ENCODE measurements at regions not wholly inside any gene's neighbourhood (a gene's known extent, or its start where the extent isn't known, plus 50 kb on each side); places are given as distances from the start of the nearest gene placed in this dataset.

GRCh38 chr16:64579712-64580111 is 542.2 kb downstream of the CDH11 start:
- Histone ChIP-seq H3K9me3 (no peaks in the 10 kb centered on the region), H3K27ac (no peak overlapping the region), H3K4me1 (no peaks in the 10 kb centered on the region), H3K36me3 (no peaks in the 10 kb centered on the region), H3K27me3 (no peaks in the 10 kb centered on the region), H3K4me3 (no peak overlapping the region)
- no peak for DNase-seq
- TF ChIP-seq POLR2A (IDR thresholded peaks at IDR 0.05) (no peak), CTCF (IDR thresholded peaks at IDR 0.05) (no peak)

DNA sequence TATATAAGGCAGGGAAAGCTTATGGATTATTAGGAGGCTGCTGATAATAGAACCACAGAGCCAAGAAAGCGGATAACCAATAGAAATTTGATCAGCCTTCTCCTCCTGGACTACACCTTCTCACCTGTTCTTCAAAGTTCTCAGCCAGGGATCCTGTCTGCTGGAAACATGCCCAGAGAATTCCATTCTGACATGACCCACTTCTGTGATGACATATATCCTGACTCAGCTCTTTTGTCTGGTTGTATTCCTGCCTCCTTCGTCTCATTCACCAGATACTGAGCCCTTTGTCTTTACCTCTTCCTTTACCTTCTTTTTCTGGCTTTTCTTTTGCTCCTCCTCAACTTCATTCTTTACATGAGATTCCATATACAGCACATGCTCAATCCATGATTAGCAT is 576.1 kb downstream of the CDH11 start:
- no peaks in the 10 kb centered on the region for H3K9me3 ChIP-seq
- no peaks in the 10 kb centered on the region for H3K36me3 ChIP-seq
- no peaks in the 10 kb centered on the region for H3K27me3 ChIP-seq
- H3K4me3 ChIP-seq: no peak overlapping the region
- TF ChIP-seq CTCF (IDR thresholded peaks at IDR 0.05): no peak
- H3K4me1 ChIP-seq: no peaks in the 10 kb centered on the region
- DNase-seq: no peak
- H3K27ac ChIP-seq: no peak overlapping the region

- Histone ChIP-seq H3K4me3 (no peak overlapping the region), H3K27ac (no peak overlapping the region), H3K36me3 (no peaks in the 10 kb centered on the region), H3K27me3 (no peaks in the 10 kb centered on the region), H3K4me1 (no peaks in the 10 kb centered on the region), H3K9me3 (no peaks in the 10 kb centered on the region)
- no peak for TF ChIP-seq CTCF (IDR thresholded peaks at IDR 0.05)
- no peak for DNase-seq
Measured at GRCh38 chr16:64544859-64545258, 577.0 kb downstream of the CDH11 start.

DNA sequence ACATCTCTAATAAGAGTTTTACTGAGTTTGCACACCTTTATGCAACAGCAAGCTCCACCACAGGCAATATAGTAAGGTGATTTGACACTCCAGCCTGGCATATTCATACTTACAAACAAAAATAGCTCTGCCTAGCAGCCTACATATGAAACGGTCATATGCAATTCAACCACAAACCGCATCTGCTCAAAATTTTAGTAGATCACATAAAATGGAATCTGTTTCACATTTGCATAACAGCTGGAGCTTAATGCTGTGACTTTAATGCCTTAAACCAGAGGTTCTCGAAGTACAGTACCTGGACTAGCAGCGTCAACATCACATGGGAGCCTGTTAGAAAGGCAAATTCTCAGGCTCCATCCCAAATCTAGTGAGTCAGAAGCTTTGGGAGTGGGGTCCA is 578.4 kb downstream of the CDH11 start:
- no peak for DNase-seq
- no peak overlapping the region for H3K27ac ChIP-seq
- no peaks in the 10 kb centered on the region for H3K27me3 ChIP-seq
- no peaks in the 10 kb centered on the region for H3K9me3 ChIP-seq
- H3K4me1 ChIP-seq: no peaks in the 10 kb centered on the region
- H3K36me3 ChIP-seq: no peaks in the 10 kb centered on the region
- no peak overlapping the region for H3K4me3 ChIP-seq
- TF ChIP-seq POLR2A (IDR thresholded peaks at IDR 0.05) (no peak), CTCF (IDR thresholded peaks at IDR 0.05) (no peak)

DNA sequence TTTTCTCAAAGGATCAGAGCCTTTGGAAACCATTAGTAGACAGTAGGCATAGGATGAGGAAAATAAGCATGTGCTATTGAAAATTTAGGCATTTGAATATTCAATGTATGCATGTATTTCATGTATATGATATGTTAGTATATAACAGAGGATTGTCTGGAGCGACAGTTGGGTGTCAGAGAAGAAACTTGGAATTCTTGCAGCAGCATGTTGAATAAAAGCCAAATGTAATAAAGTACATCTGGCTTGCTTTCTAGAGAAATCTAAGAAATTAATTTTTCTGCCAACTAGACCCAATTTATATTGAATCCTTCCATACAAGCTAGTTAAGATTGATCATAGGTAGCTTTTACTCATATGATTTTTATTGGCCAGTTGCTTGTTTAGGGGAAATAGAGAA is 578.8 kb downstream of the CDH11 start:
- no peaks in the 10 kb centered on the region for H3K4me1 ChIP-seq
- H3K4me3 ChIP-seq: no peak overlapping the region
- no peak for DNase-seq
- no peaks in the 10 kb centered on the region for H3K27me3 ChIP-seq
- no peak overlapping the region for H3K27ac ChIP-seq
- H3K9me3 ChIP-seq: no peaks in the 10 kb centered on the region
- H3K36me3 ChIP-seq: no peaks in the 10 kb centered on the region
- no peak for TF ChIP-seq CTCF (IDR thresholded peaks at IDR 0.05)
- TF ChIP-seq POLR2A (IDR thresholded peaks at IDR 0.05): no peak

GRCh38 chr16:64542152-64542551 is 579.7 kb downstream of the CDH11 start:
- Histone ChIP-seq H3K9me3 (no peaks in the 10 kb centered on the region), H3K27ac (no peak overlapping the region), H3K4me3 (no peak overlapping the region), H3K36me3 (no peaks in the 10 kb centered on the region), H3K27me3 (no peaks in the 10 kb centered on the region), H3K4me1 (no peaks in the 10 kb centered on the region)
- no peak for DNase-seq
- no peak for TF ChIP-seq CTCF (IDR thresholded peaks at IDR 0.05)
- TF ChIP-seq POLR2A (IDR thresholded peaks at IDR 0.05): no peak
